ENCODE measurements at regions not wholly inside any gene's neighbourhood (a gene's known extent, or its start where the extent isn't known, plus 50 kb on each side); places are given as distances from the start of the nearest gene placed in this dataset.

- DNase-seq (ENCODE audit: extremely low read depth, insufficient read length) = no peak
- no peak for TF ChIP-seq CTCF (IDR thresholded peaks at IDR 0.05; ENCODE audit: insufficient read depth, low read length, poor library complexity, severe bottlenecking)
- no peaks in the 10 kb centered on the region for H3K36me3 ChIP-seq (ENCODE audit: control insufficient read depth, insufficient read depth, low read length)
- no peak overlapping the region for H3K4me3 ChIP-seq (replicated peaks; ENCODE audit: low read depth, low read length)
- H3K27me3 ChIP-seq (replicated peaks; ENCODE audit: control insufficient read depth, insufficient read depth, low read length) = no peaks in the 10 kb centered on the region
These were observed 314.2 kb downstream of the PID1 start for GRCh38 chr2:228956701-228957474.

- Histone ChIP-seq H3K36me3 (ENCODE audit: control insufficient read depth, insufficient read depth, low read length) (no peaks in the 10 kb centered on the region), H3K27me3 (replicated peaks; ENCODE audit: control insufficient read depth, insufficient read depth, low read length) (no peaks in the 10 kb centered on the region), H3K4me3 (replicated peaks; ENCODE audit: low read depth, low read length) (no peak overlapping the region)
- TF ChIP-seq CTCF (IDR thresholded peaks at IDR 0.05; ENCODE audit: insufficient read depth, low read length, poor library complexity, severe bottlenecking) = no peak
- no peak for DNase-seq (ENCODE audit: extremely low read depth, insufficient read length)
These were observed 321.3 kb downstream of the PID1 start for GRCh38 chr2:228949831-228950230.

DNA sequence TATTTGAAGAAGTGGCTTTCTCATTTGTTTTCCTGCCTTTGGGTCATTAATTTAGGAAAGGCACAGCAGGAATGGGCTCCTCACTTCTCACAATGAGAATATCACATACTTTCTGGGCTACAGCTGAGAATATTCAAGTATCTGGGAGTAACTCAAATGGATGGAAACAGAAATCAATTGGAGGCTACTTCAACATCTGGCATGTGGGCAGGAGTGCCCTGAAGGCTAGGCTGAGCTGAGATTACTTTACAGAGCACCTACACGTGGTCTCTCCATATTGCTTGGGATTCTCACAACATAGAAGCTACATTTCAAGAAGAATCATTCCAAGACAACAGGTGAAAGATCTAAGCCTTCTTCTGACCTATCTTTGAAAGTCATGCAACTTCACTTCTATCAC is 325.4 kb downstream of the PID1 start:
- H3K36me3 ChIP-seq (ENCODE audit: control insufficient read depth, insufficient read depth, low read length) = no peaks in the 10 kb centered on the region
- DNase-seq (ENCODE audit: extremely low read depth, insufficient read length) = no peak
- no peak for TF ChIP-seq CTCF (IDR thresholded peaks at IDR 0.05; ENCODE audit: insufficient read depth, low read length, poor library complexity, severe bottlenecking)
- H3K4me3 ChIP-seq (replicated peaks; ENCODE audit: low read depth, low read length) = no peak overlapping the region
- no peaks in the 10 kb centered on the region for H3K27me3 ChIP-seq (replicated peaks; ENCODE audit: control insufficient read depth, insufficient read depth, low read length)

GRCh38 chr2:228942856-228943255 is 328.2 kb downstream of the PID1 start:
- H3K36me3 ChIP-seq (ENCODE audit: control insufficient read depth, insufficient read depth, low read length) = no peaks in the 10 kb centered on the region
- no peak overlapping the region for H3K4me3 ChIP-seq (replicated peaks; ENCODE audit: low read depth, low read length)
- no peaks in the 10 kb centered on the region for H3K27me3 ChIP-seq (replicated peaks; ENCODE audit: control insufficient read depth, insufficient read depth, low read length)
- TF ChIP-seq CTCF (IDR thresholded peaks at IDR 0.05; ENCODE audit: insufficient read depth, low read length, poor library complexity, severe bottlenecking) = no peak
- no peak for DNase-seq (ENCODE audit: extremely low read depth, insufficient read length)

DNA sequence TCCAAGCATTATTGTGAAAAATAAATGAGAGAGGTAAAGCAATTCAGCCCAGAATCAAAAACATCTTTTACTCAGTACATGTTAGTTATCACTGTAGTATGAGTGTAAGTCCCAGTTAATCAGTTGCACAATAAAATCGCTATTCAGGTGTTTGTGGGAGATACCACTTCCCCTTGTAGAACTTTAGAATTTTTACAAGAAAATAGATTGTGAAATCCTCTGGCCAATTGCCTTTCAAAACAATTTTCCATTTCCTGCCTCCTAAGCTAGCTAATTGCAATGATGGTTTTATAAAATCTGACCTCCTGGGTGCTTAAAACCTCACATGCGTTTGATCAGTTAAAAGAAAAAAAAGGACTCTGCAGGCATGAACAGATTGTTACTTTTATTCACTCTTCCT is 332.5 kb downstream of the PID1 start:
- TF ChIP-seq CTCF (IDR thresholded peaks at IDR 0.05; ENCODE audit: insufficient read depth, low read length, poor library complexity, severe bottlenecking) = no peak
- DNase-seq (ENCODE audit: extremely low read depth, insufficient read length) = no peak
- Histone ChIP-seq H3K27me3 (replicated peaks; ENCODE audit: control insufficient read depth, insufficient read depth, low read length) (no peaks in the 10 kb centered on the region), H3K36me3 (ENCODE audit: control insufficient read depth, insufficient read depth, low read length) (no peaks in the 10 kb centered on the region), H3K4me3 (replicated peaks; ENCODE audit: low read depth, low read length) (no peak overlapping the region)

Measured in GM06990 (cell line).